ENCODE measurements at regions not wholly inside any gene's neighbourhood (a gene's known extent, or its start where the extent isn't known, plus 50 kb on each side); places are given as distances from the start of the nearest gene placed in this dataset.

GRCh38 chr3:170792471-170792870 lies 77.5 kb downstream of the RPL22L1 start:
- no peaks in the 10 kb centered on the region for H3K27me3 Mint-ChIP-seq (ENCODE audit: insufficient read depth)
- no peak for DNase-seq
- H3K36me3 Mint-ChIP-seq (ENCODE audit: low read depth), result 0 out of 2 replicates have a peak, but pooled peaks cover 7% of the 10 kb centered on the region
- H3K4me3 Mint-ChIP-seq, result no peak overlapping the region
- no peak overlapping the region for H3K27ac Mint-ChIP-seq
- TF ChIP-seq CTCF (IDR thresholded peaks at IDR 0.05), result no peak
- H3K4me1 Mint-ChIP-seq (ENCODE audit: low read depth), result peaks cover 16% of the 10 kb centered on the region
- H3K9me3 Mint-ChIP-seq, result no peaks in the 10 kb centered on the region

- Mint-ChIP-seq H3K27ac (no peak overlapping the region), H3K4me1 (ENCODE audit: low read depth) (peaks cover 13% of the 10 kb centered on the region), H3K27me3 (ENCODE audit: insufficient read depth) (no peaks in the 10 kb centered on the region), H3K36me3 (ENCODE audit: low read depth) (no peaks in the 10 kb centered on the region), H3K9me3 (no peaks in the 10 kb centered on the region), H3K4me3 (no peak overlapping the region)
- TF ChIP-seq CTCF (IDR thresholded peaks at IDR 0.05), result no peak
- no peak for DNase-seq
These were observed 79.3 kb downstream of the RPL22L1 start for GRCh38 chr3:170790647-170791046.

- Mint-ChIP-seq H3K27ac (no peak overlapping the region), H3K9me3 (no peaks in the 10 kb centered on the region), H3K4me3 (no peak overlapping the region), H3K27me3 (ENCODE audit: insufficient read depth) (peaks cover 3% of the 10 kb centered on the region), H3K4me1 (ENCODE audit: low read depth) (peaks cover 9% of the 10 kb centered on the region), H3K36me3 (ENCODE audit: low read depth) (no peaks in the 10 kb centered on the region)
- TF ChIP-seq CTCF (IDR thresholded peaks at IDR 0.05), result no peak
- DNase-seq, result no peak
These were observed 82.5 kb downstream of the RPL22L1 start for GRCh38 chr3:170787464-170787863.

- Mint-ChIP-seq H3K4me3 (no peak overlapping the region), H3K9me3 (no peaks in the 10 kb centered on the region), H3K27me3 (ENCODE audit: insufficient read depth) (peaks cover 3% of the 10 kb centered on the region), H3K27ac (no peak overlapping the region), H3K36me3 (ENCODE audit: low read depth) (no peaks in the 10 kb centered on the region), H3K4me1 (ENCODE audit: low read depth) (peaks cover 3% of the 10 kb centered on the region)
- DNase-seq, result no peak
- no peak for TF ChIP-seq CTCF (IDR thresholded peaks at IDR 0.05)
These were observed 84.5 kb downstream of the RPL22L1 start for GRCh38 chr3:170785454-170785853.

DNA sequence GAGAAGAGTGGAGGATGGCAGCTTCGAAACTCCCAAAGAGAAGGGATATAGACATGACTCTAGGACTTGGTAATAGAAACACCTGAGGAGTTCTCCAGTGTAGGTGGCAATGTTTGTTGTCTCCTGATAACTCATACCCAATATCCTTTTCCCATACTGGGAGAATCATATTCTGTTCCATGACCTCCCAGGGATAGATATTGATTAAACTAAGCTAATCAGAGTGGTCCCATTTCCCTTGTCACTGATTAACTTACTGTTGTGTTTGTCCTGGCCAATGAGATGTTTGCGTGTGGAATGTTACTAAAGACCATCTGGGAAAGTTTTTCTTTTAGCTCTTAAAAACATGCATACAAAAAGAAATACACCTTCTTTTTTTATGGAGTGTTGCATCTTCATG lies 85.6 kb downstream of the RPL22L1 start:
- H3K27me3 Mint-ChIP-seq (ENCODE audit: insufficient read depth), result peaks cover 3% of the 10 kb centered on the region
- no peaks in the 10 kb centered on the region for H3K9me3 Mint-ChIP-seq
- TF ChIP-seq CTCF (IDR thresholded peaks at IDR 0.05), result no peak
- H3K36me3 Mint-ChIP-seq (ENCODE audit: low read depth), result no peaks in the 10 kb centered on the region
- no peak overlapping the region for H3K27ac Mint-ChIP-seq
- DNase-seq, result no peak
- H3K4me1 Mint-ChIP-seq (ENCODE audit: low read depth), result no peaks in the 10 kb centered on the region
- H3K4me3 Mint-ChIP-seq, result no peak overlapping the region

DNA sequence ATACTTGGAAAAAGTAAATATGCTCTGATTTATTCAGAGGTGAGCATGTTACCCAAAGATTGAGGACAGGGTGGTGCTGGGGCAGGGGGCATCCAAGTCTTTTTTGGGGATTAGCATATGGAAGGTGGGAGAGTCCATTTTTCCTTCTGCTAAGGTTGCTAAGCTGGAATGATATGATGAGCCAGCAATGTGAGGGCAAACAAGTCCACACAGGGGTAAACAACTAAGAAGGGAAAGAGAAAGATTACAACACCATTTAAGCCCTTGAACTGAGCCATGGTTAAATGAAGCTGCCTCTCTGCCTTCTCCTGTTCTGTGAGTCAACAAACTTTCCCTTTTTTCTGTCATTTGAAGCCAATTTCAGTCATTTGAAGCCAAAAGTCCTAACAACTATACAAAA lies 89.0 kb downstream of the RPL22L1 start:
- TF ChIP-seq CTCF (IDR thresholded peaks at IDR 0.05), result no peak
- Mint-ChIP-seq H3K9me3 (no peaks in the 10 kb centered on the region; the same call in 1 of the 2 replicates), H3K36me3 (ENCODE audit: low read depth) (peaks cover 7% of the 10 kb centered on the region), H3K4me1 (ENCODE audit: low read depth) (no peaks in the 10 kb centered on the region), H3K27ac (no peak overlapping the region), H3K27me3 (ENCODE audit: insufficient read depth) (peaks cover 3% of the 10 kb centered on the region), H3K4me3 (no peak overlapping the region)
- DNase-seq, result no peak

Measured in HFFc6 (cell line).